ENCODE measurements at regions not wholly inside any gene's neighbourhood (a gene's known extent, or its start where the extent isn't known, plus 50 kb on each side); places are given as distances from the start of the nearest gene placed in this dataset.
"Not testable (repeated sequence)": the region's sequence is repeated elsewhere in the genome, so short reads cannot be mapped to it uniquely, and the experiment has no call there.

DNA sequence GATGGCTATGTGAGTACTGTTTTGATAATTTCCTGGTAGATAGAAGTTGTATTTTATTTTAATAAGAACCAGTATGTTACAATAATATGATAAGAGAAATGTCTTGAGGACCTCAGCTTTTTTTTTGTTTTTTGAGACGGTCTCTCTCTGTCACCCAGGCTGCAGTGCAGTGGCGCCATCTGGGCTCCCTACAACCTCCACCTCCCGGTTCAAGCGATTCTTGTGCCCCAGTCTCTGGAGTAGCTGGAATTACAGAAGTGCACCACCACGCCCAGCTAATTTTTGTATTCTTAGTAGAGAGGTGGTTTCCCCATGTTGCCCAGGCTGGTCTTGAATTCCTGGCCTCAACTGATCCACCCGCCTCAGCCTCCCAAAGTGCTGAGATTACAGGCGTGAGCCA lies 968.1 kb upstream of the ADGRL4 start:
- no peak for DNase-seq

DNA sequence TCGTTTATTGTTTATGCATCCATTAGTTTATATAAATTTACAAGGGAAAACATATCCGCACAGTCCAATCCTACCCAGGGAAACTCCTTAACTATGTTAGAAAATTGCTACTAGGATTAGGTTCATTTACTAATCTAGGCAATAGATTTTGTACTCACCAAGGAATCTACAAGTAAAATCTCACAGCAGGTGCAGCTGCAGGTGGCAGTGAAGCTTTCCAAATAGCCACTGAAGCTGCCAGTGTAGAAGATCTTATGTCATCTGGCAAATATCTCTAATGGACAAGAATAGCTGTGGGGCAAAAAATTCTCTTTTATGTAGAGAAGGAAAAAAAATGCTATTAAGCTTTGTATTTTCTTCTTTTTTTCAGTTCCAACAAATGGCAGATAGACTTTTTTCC lies 963.4 kb upstream of the ADGRL4 start:
- DNase-seq, result no peak

DNA sequence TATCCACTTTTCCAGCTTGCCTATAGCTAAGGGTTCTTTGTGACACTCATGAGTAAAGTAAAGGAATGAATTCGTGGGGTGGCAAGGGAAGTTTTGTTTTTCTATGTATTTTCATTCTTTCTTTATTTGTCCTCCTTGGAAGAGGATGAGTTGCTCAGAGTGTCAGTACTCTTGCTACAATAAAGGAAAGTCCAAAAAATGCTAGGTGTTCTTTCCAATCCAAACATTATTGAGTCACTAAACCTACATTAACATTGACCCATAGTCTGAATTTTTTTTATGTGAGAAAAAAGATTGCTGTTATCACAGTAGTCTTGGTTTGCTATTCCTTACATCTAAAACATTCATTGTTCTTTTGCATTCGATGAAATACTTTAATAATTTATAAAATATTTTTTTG lies 959.9 kb upstream of the ADGRL4 start:
- DNase-seq, result no peak

DNA sequence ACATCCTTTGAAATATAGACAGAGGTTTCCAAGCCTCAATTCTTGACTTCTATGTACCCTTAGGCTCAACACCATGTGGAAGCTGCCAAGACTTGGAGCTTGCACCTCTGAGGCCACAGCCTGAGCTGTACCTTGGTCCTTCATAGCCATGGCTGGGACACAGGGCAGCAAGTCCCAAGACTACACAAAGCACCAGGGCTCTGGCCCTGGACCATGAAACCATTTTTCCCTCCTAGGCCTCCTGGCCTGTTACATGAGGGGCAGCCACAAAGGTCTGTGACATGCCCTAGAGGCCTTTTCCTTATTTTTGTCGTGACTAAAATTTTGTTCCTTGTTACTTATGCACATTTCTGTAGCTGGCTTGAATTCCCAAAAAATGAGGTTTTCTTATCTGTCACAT lies 953.1 kb upstream of the ADGRL4 start:
- DNase-seq, result no peak

DNA sequence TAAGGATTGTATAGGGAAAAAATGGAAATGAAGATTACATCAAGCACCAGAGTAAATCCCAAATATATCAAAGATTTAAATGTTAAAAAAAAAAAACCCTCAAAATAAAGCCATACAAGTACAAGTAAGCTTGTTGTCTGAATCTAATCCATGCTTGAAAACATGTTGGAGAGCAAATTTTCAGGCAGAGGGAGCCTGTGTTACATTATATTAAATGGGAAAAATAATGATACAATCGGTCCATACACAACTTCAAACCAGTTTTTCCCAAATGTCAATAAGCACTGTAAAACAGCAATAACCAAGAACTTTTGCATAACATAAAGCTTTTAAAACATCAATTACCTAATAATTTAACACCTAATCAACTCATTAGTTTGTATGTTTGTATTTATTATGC lies 949.4 kb upstream of the ADGRL4 start:
- DNase-seq, result no peak

GRCh38 chr1:79950511-79950910 lies 944.0 kb upstream of the ADGRL4 start:
- no peak for DNase-seq

DNA sequence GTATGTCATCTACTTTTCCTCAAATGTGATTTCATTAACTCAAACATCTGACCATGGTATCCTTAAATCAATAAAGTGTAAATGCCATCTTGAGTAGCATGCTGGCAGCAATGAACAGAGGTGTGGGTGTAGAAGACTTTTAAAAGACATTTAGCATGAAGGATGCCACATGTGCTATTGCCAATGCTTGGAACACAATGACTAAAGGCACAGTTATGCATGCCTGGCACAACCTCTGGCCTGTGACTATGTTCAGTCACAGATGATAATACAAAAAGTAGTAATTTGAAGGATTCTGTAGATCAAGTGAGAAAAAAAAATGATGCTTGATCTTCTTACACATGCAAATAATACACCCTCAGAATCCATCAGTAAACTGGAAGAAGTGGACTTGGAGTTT lies 938.9 kb upstream of the ADGRL4 start:
- no peak for DNase-seq

DNA sequence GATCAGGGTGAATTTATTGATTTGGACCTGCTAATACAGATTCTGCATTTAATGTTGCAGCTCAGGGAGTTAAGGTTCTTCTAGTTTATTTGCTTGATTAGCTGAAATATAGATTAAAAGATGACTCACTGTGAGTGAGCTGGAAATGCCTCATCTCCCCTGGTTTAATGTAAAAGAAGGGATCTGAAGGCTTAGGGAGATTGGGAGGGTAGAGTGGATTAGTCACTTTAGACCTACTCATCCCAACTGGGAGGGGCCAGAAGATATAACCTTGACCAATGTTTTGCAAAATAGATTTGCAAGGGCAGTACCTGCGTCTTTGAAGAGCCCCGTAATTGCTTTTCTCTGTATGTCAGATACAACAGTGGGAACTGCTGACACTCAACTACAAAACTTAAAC lies 922.8 kb upstream of the ADGRL4 start:
- DNase-seq, result no peak

- no peak for DNase-seq
Measured at GRCh38 chr1:79928901-79929300, 922.4 kb upstream of the ADGRL4 start.

DNA sequence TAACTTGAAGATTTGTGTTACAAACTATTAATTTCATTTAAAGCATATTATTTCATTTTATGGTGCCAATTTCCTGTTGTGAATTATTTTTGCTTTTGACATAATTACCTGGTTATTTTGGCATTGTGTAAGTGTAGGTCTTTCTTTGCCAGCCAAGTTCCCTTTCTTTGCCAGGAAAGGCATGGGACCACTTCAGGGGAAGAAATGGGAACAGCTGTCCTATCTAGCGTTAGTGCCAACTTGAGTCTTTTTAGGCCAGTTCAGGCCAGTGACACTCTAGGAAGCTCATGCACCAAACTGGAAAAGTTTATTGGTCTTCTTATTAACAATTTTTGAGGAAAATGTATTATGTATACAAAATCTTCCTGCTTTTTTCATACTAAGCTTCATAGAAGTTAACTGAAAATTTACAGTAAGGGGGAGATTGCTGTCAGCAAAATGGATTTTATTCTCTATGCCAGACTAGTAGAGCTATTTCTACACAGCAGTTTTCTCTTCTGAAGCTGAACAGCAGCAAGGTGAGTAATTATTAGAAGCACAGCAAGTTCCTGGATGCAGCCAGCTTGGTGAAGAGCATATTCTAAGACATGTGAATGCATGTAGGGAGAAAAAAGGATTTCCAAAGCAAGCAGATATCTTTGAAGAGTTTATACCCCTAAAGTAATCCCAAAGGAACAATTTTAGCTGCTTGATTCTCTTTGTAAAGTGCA lies 914.6 kb upstream of the ADGRL4 start:
- DNase-seq, result no peak

DNA sequence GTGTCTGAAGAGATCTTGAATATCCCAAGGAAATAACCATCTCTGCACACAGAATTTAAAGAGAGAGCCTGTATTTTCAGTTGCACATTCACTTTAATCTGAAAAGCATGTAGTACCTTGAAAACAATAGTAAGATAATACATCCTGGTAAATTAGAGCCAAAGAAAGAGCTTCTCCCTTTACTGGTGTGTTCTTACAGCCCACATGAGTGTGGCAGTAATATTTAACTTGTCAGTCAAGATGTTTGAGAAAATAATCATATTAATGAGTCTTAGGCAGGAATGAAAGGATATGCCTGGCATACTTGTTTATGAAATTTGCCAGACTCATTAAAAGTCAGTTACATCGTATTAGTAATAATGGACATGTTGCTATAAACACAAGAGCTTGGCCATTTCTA lies 908.4 kb upstream of the ADGRL4 start:
- DNase-seq, result no peak

- no peak for DNase-seq
Measured at GRCh38 chr1:79912813-79913212, 906.3 kb upstream of the ADGRL4 start.

GRCh38 chr1:79903321-79903720 lies 896.8 kb upstream of the ADGRL4 start:
- DNase-seq, result no peak

DNA sequence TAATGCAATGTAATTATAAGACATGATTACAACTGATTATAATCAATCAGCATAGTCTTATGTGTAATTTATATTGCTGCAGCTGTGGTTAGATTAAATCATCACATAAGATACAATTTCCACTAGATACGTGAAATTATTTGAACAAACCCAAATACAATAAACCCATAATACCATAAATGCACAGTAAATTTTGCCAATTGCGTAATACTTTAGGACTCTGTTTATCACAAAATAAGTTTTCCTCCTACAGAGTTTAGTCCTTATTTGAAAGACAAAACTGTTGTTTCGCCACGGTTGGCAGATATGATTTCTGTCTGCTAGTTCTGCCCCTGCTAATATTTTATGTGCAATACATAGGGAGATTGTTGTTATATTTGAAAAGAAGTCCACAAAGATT lies 895.9 kb upstream of the ADGRL4 start:
- no peak for DNase-seq

GRCh38 chr1:79899914-79900313 lies 893.4 kb upstream of the ADGRL4 start:
- DNase-seq, result no peak

DNA sequence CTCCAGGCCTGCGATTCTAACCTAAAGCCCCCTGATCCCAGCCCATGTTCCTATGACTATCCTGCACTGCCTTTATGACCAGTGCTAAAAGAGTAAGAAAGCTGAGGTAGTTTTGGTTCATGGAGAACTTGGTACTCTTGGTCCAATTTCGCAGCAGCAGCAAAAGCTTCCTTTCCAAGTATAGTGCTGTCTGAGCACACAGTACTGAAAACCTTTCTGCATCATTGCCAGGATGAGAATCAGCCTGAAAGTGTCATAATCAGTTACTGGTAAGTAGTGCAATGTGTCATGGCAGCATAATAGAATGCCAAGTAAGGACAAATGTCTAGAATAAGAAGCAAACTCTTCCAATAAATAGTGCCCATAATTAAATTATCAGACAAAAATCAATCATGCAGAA lies 889.6 kb upstream of the ADGRL4 start:
- no peak for DNase-seq

DNA sequence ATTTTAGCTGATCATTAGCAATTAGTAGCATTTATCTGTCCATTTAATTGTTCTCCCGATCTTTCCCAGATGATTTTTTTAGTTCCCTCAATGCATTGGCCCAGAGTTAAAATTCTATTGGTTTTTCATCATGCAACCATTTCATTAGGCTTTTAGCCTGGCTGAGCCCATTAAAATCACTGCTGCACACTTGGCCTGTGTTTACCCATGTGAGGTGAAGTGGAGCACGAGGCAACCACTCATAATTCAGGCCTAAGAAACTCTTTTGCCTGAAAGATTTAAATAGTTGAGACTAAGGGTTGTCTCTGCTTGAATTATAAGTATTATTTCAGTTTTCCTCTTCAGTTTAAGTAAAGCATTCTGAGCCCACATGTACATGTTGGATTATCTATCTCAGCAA lies 889.0 kb upstream of the ADGRL4 start:
- DNase-seq, result no peak

DNA sequence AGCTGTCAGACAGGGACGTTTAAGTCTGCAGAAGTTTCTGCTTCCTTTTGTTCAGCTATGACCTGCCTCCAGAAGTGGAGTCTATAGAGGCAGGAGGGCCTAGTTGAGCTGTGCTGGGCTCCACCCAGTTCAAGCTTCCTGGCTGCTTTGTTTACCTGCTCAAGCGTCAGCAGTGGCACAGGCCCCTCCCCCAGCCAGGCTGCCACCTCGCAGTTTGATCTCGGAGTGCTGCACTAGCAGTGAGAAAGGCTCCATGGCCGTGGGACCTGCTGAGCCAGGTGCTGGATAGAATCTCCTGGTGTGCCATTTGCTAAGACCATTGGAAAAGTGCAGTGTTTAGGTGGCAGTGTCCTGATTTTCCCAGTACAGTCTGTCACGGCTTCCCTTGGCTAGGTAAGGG lies 887.6 kb upstream of the ADGRL4 start:
- not testable (repeated sequence) for DNase-seq

- no peak for DNase-seq
Measured at GRCh38 chr1:79887059-79887458, 880.5 kb upstream of the ADGRL4 start.

DNA sequence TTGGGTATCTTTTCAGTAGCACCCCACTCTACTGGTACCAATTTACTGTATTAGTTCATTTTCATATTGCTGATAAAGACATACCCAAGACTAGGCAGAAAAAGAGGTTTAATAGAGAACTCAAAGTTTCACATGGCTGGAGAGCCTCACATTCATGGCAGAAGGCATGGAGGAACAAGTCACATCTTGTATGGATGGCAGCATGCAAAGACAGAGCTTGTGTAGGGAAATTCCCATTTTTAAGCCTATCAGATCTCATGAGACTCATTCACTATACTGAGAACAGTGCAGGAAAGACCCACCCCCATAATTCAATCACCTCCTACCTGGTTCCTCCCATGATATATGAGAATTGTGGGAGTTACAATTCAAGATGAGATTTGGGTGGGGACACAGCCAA lies 878.6 kb upstream of the ADGRL4 start:
- no peak for DNase-seq

- DNase-seq, result no peak
Measured at GRCh38 chr1:79877086-79877485, 870.6 kb upstream of the ADGRL4 start.

DNA sequence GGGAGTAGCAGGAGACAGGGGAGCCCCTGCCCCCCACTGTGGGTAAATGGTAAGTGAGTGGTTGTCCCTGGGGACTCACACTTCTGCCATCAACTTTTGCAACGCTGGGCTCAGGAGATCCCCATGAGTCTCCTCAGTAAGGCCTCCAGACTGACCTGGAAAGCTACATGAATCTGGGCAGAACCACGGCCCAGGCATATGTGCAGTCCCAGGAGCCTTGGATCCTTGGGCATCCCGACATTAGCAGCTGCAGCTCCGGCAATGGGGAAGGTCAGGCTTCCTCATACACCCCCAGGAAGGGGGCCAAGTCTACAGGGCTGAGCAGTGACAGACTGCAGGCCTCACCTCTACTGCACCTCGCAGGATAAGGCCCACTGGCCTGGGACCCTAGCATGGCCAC lies 868.7 kb upstream of the ADGRL4 start:
- DNase-seq, result no peak

GRCh38 chr1:79874289-79874688 lies 867.8 kb upstream of the ADGRL4 start:
- DNase-seq, result no peak

DNA sequence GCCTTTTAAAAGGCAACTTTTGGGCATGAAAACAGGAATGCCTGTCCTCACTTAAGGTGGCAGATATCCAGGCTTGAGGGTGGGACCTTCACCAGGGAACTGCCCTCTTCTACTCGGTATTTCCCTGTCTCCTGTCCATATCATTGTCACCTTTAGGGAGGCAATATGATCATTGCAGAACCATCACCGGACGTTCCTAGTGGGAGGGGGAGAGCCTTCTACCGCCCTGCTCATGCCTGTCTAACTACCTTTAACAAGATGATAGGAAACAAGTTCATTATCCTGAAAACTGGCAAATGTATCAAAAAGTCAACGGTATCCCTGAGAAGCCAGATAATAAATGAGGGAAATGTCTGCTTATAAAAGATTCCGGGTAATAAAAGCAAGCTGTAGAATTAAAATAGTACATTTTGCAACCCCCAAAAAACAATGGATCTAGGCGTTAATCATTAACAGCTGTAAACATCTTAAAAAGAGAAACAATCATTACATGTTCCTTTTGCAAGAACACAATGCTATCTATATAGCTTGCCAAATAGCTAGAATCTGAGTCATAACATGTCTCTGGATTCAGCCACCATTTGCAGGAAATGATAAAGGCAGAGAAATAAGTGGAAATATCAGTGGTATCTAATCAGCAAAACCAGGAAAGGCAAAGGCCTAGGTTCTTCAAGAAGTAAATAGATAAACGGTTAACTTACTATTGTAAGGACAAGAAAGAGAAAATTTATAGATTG lies 852.9 kb upstream of the ADGRL4 start:
- no peak for DNase-seq

GRCh38 chr1:79852004-79852403 lies 845.5 kb upstream of the ADGRL4 start:
- DNase-seq, result no peak
